ENCODE measurements at regions not wholly inside any gene's neighbourhood (a gene's known extent, or its start where the extent isn't known, plus 50 kb on each side); places are given as distances from the start of the nearest gene placed in this dataset.

DNA sequence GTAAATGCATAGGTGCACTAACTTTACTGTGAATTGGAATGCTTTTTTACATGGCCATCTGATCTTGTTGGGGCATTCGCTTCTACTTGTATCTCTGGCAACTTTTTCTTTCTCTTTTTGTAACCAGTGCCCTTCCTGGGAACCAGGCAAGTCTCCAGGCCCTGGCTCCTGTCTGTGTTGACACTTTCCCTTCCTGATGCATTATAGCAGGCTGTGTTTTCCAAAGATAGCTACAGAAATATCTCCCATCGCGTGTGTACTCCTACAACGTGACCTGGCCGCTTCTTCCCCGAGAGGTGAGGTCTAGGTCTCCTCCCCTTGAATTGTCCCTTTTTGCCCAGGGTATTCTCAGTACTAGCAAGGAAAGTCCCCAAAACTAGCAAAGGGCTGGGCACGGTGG, 81.1 kb upstream of the SPIN1 start:
- Histone ChIP-seq H2BK120ac (ENCODE audit: low read depth, low read length) (no peak overlapping the region), H3K4ac (ENCODE audit: low read length) (no peak overlapping the region), H2AFZ (ENCODE audit: low read length) (no peak overlapping the region), H3K27ac (replicated peaks; ENCODE audit: low read length) (no peak overlapping the region), H3K23ac (ENCODE audit: low read depth, low read length, poor library complexity) (no peak overlapping the region), H2BK15ac (ENCODE audit: low read length) (no peak overlapping the region), H4K91ac (ENCODE audit: low read depth, low read length, poor library complexity) (no peak overlapping the region), H3K79me1 (ENCODE audit: low read depth, low read length) (no peaks in the 10 kb centered on the region), H3K4me3 (ENCODE audit: low read length in 2 of 2) (no peak overlapping the region), H3K36me3 (replicated peaks in 1 of 2; ENCODE audit: control insufficient read depth in 2 of 2, insufficient read depth in 2 of 2, low read length in 2 of 2) (no peaks in the 10 kb centered on the region), H3K9me3 (replicated peaks in 1 of 2; ENCODE audit: control insufficient read depth in 2 of 2, insufficient read depth in 1 of 2, low read depth in 1 of 2, low read length in 2 of 2) (no peaks in the 10 kb centered on the region), H3K4me2 (ENCODE audit: insufficient read depth, low read length, poor library complexity, severe bottlenecking) (no peak overlapping the region), H3K14ac (ENCODE audit: low read length) (no peak overlapping the region), H2BK12ac (ENCODE audit: low read length) (no peak overlapping the region), H3K4me1 (ENCODE audit: control insufficient read depth in 2 of 2, insufficient read depth in 1 of 2, low read depth in 1 of 2, low read length in 2 of 2) (no peaks in the 10 kb centered on the region), H4K8ac (ENCODE audit: low read depth, low read length) (no peak overlapping the region), H3K9ac (ENCODE audit: low read depth, low read length, poor library complexity) (no peak overlapping the region), H2BK5ac (ENCODE audit: low read length) (no peak overlapping the region), H3K27me3 (ENCODE audit: control insufficient read depth in 3 of 3, insufficient read depth in 3 of 3, low read depth in 1 of 3, low read length in 3 of 3) (peaks cover 0 to 4% (median 0%) of the 10 kb centered on the region in 3 experiments), H2AK5ac (ENCODE audit: low read depth, low read length) (no peak overlapping the region), H3K18ac (ENCODE audit: low read length) (no peak overlapping the region)
- no peak for DNase-seq (ENCODE audit: low spot score)
- WGBS, 2 donors (ENCODE audit: extremely low coverage in 2 of 2, insufficient read length in 2 of 2, insufficient replicate concordance in 1 of 2), result no CpG with 5 or more reads among the region's 7 CpGs

DNA sequence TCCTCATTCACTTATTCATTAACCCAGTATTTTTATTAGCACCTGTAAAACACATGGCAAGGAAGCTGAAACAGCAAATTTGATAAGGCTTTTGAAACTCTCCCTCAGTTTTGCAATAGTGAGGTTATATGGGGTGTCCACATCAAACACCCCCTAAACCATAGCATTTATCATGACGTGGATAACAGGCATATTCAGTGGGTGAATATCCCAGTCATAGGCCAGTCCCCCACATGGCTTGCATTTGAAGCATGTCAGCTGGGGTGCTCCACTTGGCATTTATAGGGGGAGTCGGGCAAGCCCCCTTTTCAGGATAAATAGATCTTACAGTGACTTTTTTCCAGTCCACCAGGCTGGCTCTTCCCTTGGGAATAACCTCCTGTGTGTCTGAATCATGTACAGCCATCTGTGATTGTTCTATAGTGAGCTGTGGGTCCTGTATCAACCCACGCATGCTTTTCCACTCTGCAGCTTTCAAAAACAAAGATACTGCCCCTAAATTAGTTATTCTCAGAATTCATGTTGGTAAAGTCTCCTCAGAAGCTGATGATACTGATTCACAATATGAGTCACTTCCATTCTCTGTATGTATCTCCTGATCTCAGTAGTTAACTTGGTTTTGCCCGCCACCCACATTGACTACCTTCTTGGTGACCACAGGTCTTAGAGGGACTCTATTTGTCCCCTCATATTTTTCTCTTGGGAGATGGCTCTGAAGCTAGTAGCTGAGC, 84.4 kb upstream of the SPIN1 start:
- Histone ChIP-seq H4K91ac (ENCODE audit: low read depth, low read length, poor library complexity) (no peak overlapping the region), H2BK120ac (ENCODE audit: low read depth, low read length) (no peak overlapping the region), H3K4me3 (ENCODE audit: low read length in 2 of 2) (no peak overlapping the region), H4K8ac (ENCODE audit: low read depth, low read length) (no peak overlapping the region), H2AK5ac (ENCODE audit: low read depth, low read length) (no peak overlapping the region), H3K36me3 (replicated peaks in 1 of 2; ENCODE audit: control insufficient read depth in 2 of 2, insufficient read depth in 2 of 2, low read length in 2 of 2) (no peaks in the 10 kb centered on the region), H3K23ac (ENCODE audit: low read depth, low read length, poor library complexity) (no peak overlapping the region), H3K18ac (ENCODE audit: low read length) (no peak overlapping the region), H3K4ac (ENCODE audit: low read length) (no peak overlapping the region), H2BK12ac (ENCODE audit: low read length) (no peak overlapping the region), H3K27me3 (ENCODE audit: control insufficient read depth in 3 of 3, insufficient read depth in 3 of 3, low read depth in 1 of 3, low read length in 3 of 3) (peaks cover 0 to 4% (median 0%) of the 10 kb centered on the region in 3 experiments), H2AFZ (ENCODE audit: low read length) (no peak overlapping the region), H3K27ac (replicated peaks; ENCODE audit: low read length) (no peak overlapping the region), H3K9me3 (replicated peaks in 1 of 2; ENCODE audit: control insufficient read depth in 2 of 2, insufficient read depth in 1 of 2, low read depth in 1 of 2, low read length in 2 of 2) (no peaks in the 10 kb centered on the region), H3K9ac (ENCODE audit: low read depth, low read length, poor library complexity) (no peak overlapping the region), H2BK15ac (ENCODE audit: low read length) (no peak overlapping the region), H3K79me1 (ENCODE audit: low read depth, low read length) (no peaks in the 10 kb centered on the region), H3K14ac (ENCODE audit: low read length) (no peak overlapping the region), H3K4me2 (ENCODE audit: insufficient read depth, low read length, poor library complexity, severe bottlenecking) (no peak overlapping the region), H3K4me1 (ENCODE audit: control insufficient read depth in 2 of 2, insufficient read depth in 1 of 2, low read depth in 1 of 2, low read length in 2 of 2) (no peaks in the 10 kb centered on the region), H2BK5ac (ENCODE audit: low read length) (no peak overlapping the region)
- no peak for DNase-seq (ENCODE audit: low spot score)
- no CpG with 5 or more reads among the region's 4 CpGs for WGBS, 2 donors (ENCODE audit: extremely low coverage in 2 of 2, insufficient read length in 2 of 2, insufficient replicate concordance in 1 of 2)

DNA sequence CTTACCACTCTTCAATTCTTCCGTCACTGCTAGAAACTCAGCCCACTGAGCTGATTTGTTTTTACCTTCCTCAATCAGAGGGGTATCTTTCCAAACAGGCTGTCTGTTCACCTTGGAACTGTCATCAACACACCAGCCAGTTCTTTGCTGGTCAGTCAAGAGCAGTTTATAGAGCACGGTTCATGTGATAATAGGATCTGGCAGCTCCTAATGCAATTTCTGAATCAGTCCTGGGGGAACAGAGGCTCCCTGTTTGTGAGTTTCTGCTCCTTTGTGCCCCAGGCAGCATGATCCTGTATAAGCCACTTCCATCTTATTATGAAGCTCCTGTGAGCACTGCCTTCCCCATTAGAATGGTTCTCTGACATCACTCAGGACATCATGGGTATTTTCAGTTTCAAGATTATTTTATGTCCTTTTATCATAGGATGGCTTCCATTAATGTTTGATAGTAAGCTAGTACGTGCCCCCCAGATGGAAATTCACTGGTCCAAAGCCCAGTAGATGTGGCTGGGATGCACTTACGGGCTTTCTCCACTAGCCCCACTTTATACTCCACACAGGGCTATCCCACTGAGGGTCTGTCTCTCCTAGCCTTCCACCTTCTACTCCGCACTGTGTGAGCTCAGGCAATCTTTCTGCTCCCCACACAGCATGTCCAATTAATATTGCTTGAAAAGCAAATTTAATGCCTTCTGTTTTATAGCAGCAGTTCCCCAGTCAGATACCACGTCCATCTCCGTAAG, 85.5 kb upstream of the SPIN1 start:
- no peak overlapping the region for H3K14ac ChIP-seq (ENCODE audit: low read length)
- H3K9ac ChIP-seq (ENCODE audit: low read depth, low read length, poor library complexity), result no peak overlapping the region
- H4K8ac ChIP-seq (ENCODE audit: low read depth, low read length), result no peak overlapping the region
- H3K27me3 ChIP-seq (ENCODE audit: control insufficient read depth in 3 of 3, insufficient read depth in 3 of 3, low read depth in 1 of 3, low read length in 3 of 3), result no peaks in the 10 kb centered on the region
- H3K4ac ChIP-seq (ENCODE audit: low read length), result no peak overlapping the region
- no peaks in the 10 kb centered on the region for H3K79me1 ChIP-seq (ENCODE audit: low read depth, low read length)
- no peak overlapping the region for H2AK5ac ChIP-seq (ENCODE audit: low read depth, low read length)
- no peak overlapping the region for H3K4me3 ChIP-seq (ENCODE audit: low read length in 2 of 2)
- no CpG with 5 or more reads among the region's 7 CpGs for WGBS, 2 donors (ENCODE audit: extremely low coverage in 2 of 2, insufficient read length in 2 of 2, insufficient replicate concordance in 1 of 2)
- no peaks in the 10 kb centered on the region for H3K9me3 ChIP-seq (replicated peaks in 1 of 2; ENCODE audit: control insufficient read depth in 2 of 2, insufficient read depth in 1 of 2, low read depth in 1 of 2, low read length in 2 of 2)
- DNase-seq (ENCODE audit: low spot score), result no peak
- H3K36me3 ChIP-seq (replicated peaks in 1 of 2; ENCODE audit: control insufficient read depth in 2 of 2, insufficient read depth in 2 of 2, low read length in 2 of 2), result no peaks in the 10 kb centered on the region
- H3K4me2 ChIP-seq (ENCODE audit: insufficient read depth, low read length, poor library complexity, severe bottlenecking), result no peak overlapping the region
- H2BK5ac ChIP-seq (ENCODE audit: low read length), result no peak overlapping the region
- no peak overlapping the region for H4K91ac ChIP-seq (ENCODE audit: low read depth, low read length, poor library complexity)
- no peak overlapping the region for H3K18ac ChIP-seq (ENCODE audit: low read length)
- no peak overlapping the region for H2BK120ac ChIP-seq (ENCODE audit: low read depth, low read length)
- no peak overlapping the region for H2BK15ac ChIP-seq (ENCODE audit: low read length)
- H3K27ac ChIP-seq (replicated peaks; ENCODE audit: low read length), result no peak overlapping the region
- no peaks in the 10 kb centered on the region for H3K4me1 ChIP-seq (ENCODE audit: control insufficient read depth in 2 of 2, insufficient read depth in 1 of 2, low read depth in 1 of 2, low read length in 2 of 2)
- no peak overlapping the region for H2AFZ ChIP-seq (ENCODE audit: low read length)
- no peak overlapping the region for H2BK12ac ChIP-seq (ENCODE audit: low read length)
- no peak overlapping the region for H3K23ac ChIP-seq (ENCODE audit: low read depth, low read length, poor library complexity)

DNA sequence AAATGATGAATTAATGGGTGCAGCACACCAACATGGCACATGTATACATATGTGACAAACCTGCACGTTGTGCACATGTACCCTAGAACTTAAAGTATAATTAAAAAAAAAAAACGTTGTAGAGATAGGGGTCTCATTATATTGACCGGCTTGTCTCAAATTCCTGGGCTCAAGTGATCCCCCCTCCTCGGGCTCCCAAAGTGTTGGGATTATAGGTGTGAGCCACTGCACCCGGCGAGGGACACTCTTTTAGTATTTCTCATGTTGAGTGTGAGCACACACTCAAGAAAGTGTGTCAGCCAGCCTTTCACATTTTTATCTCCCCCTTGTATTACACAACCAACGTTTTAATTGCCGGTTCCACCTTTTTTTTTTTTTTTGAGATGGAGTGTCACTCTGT, 87.7 kb upstream of the SPIN1 start:
- no peaks in the 10 kb centered on the region for H3K9me3 ChIP-seq (replicated peaks in 1 of 2; ENCODE audit: control insufficient read depth in 2 of 2, insufficient read depth in 1 of 2, low read depth in 1 of 2, low read length in 2 of 2)

More for the DNA sequence above, 87.7 kb upstream of the SPIN1 start:
- H3K23ac ChIP-seq (ENCODE audit: low read depth, low read length, poor library complexity), result no peak overlapping the region
- no peak overlapping the region for H3K4ac ChIP-seq (ENCODE audit: low read length)
- no peak for DNase-seq (ENCODE audit: low spot score)
- no peak overlapping the region for H2BK15ac ChIP-seq (ENCODE audit: low read length)
- no peak overlapping the region for H4K91ac ChIP-seq (ENCODE audit: low read depth, low read length, poor library complexity)
- H3K4me1 ChIP-seq (ENCODE audit: control insufficient read depth in 2 of 2, insufficient read depth in 1 of 2, low read depth in 1 of 2, low read length in 2 of 2), result no peaks in the 10 kb centered on the region
- no peak overlapping the region for H3K9ac ChIP-seq (ENCODE audit: low read depth, low read length, poor library complexity)
- no peak overlapping the region for H3K18ac ChIP-seq (ENCODE audit: low read length)
- H3K79me1 ChIP-seq (ENCODE audit: low read depth, low read length), result no peaks in the 10 kb centered on the region
- H3K14ac ChIP-seq (ENCODE audit: low read length), result no peak overlapping the region
- no peak overlapping the region for H2AK5ac ChIP-seq (ENCODE audit: low read depth, low read length)
- no peak overlapping the region for H2BK12ac ChIP-seq (ENCODE audit: low read length)
- H2BK120ac ChIP-seq (ENCODE audit: low read depth, low read length), result no peak overlapping the region
- H3K27me3 ChIP-seq (ENCODE audit: control insufficient read depth in 3 of 3, insufficient read depth in 3 of 3, low read depth in 1 of 3, low read length in 3 of 3), result no peaks in the 10 kb centered on the region
- H3K36me3 ChIP-seq (replicated peaks in 1 of 2; ENCODE audit: control insufficient read depth in 2 of 2, insufficient read depth in 2 of 2, low read length in 2 of 2), result no peaks in the 10 kb centered on the region
- no CpG with 5 or more reads among the region's 8 CpGs for WGBS, 2 donors (ENCODE audit: extremely low coverage in 2 of 2, insufficient read length in 2 of 2, insufficient replicate concordance in 1 of 2)
- no peak overlapping the region for H4K8ac ChIP-seq (ENCODE audit: low read depth, low read length)
- no peak overlapping the region for H2BK5ac ChIP-seq (ENCODE audit: low read length)
- no peak overlapping the region for H2AFZ ChIP-seq (ENCODE audit: low read length)
- H3K4me2 ChIP-seq (ENCODE audit: insufficient read depth, low read length, poor library complexity, severe bottlenecking), result no peak overlapping the region
- H3K27ac ChIP-seq (replicated peaks; ENCODE audit: low read length), result no peak overlapping the region
- H3K4me3 ChIP-seq (ENCODE audit: low read length in 2 of 2), result no peak overlapping the region

Measured in neuronal stem cell (in vitro differentiated cells).